Heart left ventricle (tissue), 16 donors: ENCODE measurements at regions not wholly inside any gene's neighbourhood (a gene's known extent, or its start where the extent isn't known, plus 50 kb on each side); places are given as distances from the start of the nearest gene placed in this dataset.

Experiments
- ATAC-seq, 4 donors: fragments of 200-7000 bp; cut with Tn5 transposase; one replicate each; pipeline ENCODE4 v1.9.1; 2020 to 2022; ENCODE audit warnings: moderate library complexity in 4 of 4, mild to moderate bottlenecking in 3 of 4, moderate number of reproducible peaks in 1 of 4
- DNase-seq, 5 donors: peaks; one replicate each; pipeline ENCODE4 v3.0.0-alpha.2; 2020
- H3K27ac ChIP-seq, 12 donors: fragments of 200-600 bp; sonication (generic) in 4 of 12; one replicate each; pipeline versions ENCODE4 v1.5.0 to v1.8.0; 2016 to 2022; ENCODE audit warnings: mild to moderate bottlenecking in 2 of 12
- H3K27me3 ChIP-seq, 9 donors: fragments of 200-600 bp; sonication (generic) in 2 of 9; one replicate each; pipeline versions ENCODE4 v1.5.1 to v1.8.0; 2016 to 2022; ENCODE audit warnings: mild to moderate bottlenecking in 3 of 9
- H3K36me3 ChIP-seq, 9 donors: fragments of 200-600 bp; sonication (generic) in 2 of 9; one replicate each; pipeline versions ENCODE4 v1.5.0 to v1.8.0; 2018 to 2022; ENCODE audit warnings: mild to moderate bottlenecking in 2 of 9
- H3K4me1 ChIP-seq, 12 donors: fragments of 200-600 bp; sonication (generic) in 4 of 12; one replicate each; pipeline versions ENCODE4 v1.5.0 to v1.8.0; 2016 to 2022; ENCODE audit warnings: mild to moderate bottlenecking in 3 of 12
- H3K4me3 ChIP-seq, 12 donors: fragments of 200-600 bp; sonication (generic) in 4 of 12; one replicate each; pipeline versions ENCODE4 v1.5.0 to v1.8.0; 2017 to 2022; ENCODE audit warnings: mild to moderate bottlenecking in 9 of 12, moderate library complexity in 4 of 12
- H3K9me3 ChIP-seq, 12 donors: fragments of 200-600 bp; sonication (generic) in 4 of 12; one replicate each; pipeline versions ENCODE4 v1.5.0 to v1.8.0; 2016 to 2022; ENCODE audit warnings: mild to moderate bottlenecking in 1 of 12
- CTCF ChIP-seq, 12 donors: fragments of 200-600 bp; sonication (generic) in 4 of 12; IDR thresholded peaks; one replicate each; pipeline versions ENCODE4 v1.5.0 to v1.8.0; 2018 to 2022; ENCODE audit warnings: antibody characterized with exemption in 12 of 12, mild to moderate bottlenecking in 5 of 12
- POLR2A ChIP-seq, 2 donors: fragments of 450-650 bp; IDR thresholded peaks; one replicate each; pipeline ENCODE4 v1.6.1; 2017; ENCODE audit warnings: antibody characterized with exemption in 2 of 2, mild to moderate bottlenecking in 2 of 2, moderate library complexity in 2 of 2
- WGBS, 4 donors: extraction: QIAGEN DNeasy Blood & Tissue Kit in 2 of 4; methylation state at CpG; one replicate each; pipeline versions ENCODE4 v1.1.5 to v1.1.7; 2013 to 2018; 5-methylcytosine and 5-hydroxymethylcytosine counted together
- intact Hi-C, 10 donors: fragments of 100-400 bp; cut with DNase I; formaldehyde crosslinking; loops; one replicate each; pipeline versions ENCODE4 v1.11.1 to v1.14.2; 2022
- donor health status: ischemic (EF 13 %, LVEDD 7.1; RV severe dilation, severe dysfunction).
- donor health status: healthy with polysubstance abuse.
- donor health status: DM: no; HTN: yes; CAD: no.
- donor health status: DM: no; HTN: no; CAD: no.
- donor health status: ischemic (EF 25% LVEDD 6.9; RV normal size, moderate dysfunction).
- donor health status: ischemic (EF 25% LVEDD 5.7; RV mildly dilated, moderate dysfunction).
- donor health status: healthy.
- donor health status: DM: yes; HTN: yes; CAD: no.
- donor health status: ischemic (EF 35%, LVEDD 5.7; RV mildly dilated, moderate dysfunction).
- donor health status: nonischemic (EF 11% LVEDD 7.7; RV severe dilation, severe dysfunction).
- donor health status: DM: yes; HTN: yes; CAD: no.
- donor health status: PGD.
- donor health status: ischemic (EF 29% LVEDD 5.4; RV normal size, mild dysfunction).
- donor health status: nonischemic (EF 23%, LVEDD 6.1; RV moderate dilation, normal function).

DNA sequence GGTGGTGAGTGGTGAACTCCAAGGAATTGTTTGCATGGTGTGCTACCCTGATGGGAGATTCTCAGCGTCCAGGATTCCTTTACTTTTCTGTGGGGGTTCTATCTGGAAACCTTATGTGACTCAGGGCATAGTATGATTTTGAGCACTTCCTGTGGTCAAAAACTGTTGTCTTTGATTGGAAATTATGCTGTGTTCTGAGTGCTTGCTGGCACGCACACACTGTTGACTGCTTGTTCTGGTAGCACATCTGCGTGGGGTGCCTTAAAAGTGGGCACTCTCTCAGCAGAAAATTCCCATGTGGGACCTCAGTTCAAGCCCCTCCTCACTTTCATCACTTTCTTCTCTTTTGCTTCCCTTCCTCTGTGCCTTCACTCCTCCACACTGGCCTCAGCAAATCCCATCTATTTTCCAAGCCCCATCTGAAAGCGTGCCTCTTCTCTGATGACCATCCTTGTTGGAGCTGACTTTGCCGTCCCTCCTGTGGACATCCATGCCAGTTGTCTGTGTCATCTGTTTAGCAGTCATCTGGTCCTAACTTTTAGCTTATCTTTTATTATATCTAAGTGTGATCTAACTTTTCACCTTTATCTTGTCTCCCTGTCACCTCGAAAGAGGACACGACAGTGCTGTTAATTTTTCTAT lies 56.4 kb upstream of the NPAS1 start:
- peak in 1 of 4 donors; percentile 10 for ATAC-seq

DNA sequence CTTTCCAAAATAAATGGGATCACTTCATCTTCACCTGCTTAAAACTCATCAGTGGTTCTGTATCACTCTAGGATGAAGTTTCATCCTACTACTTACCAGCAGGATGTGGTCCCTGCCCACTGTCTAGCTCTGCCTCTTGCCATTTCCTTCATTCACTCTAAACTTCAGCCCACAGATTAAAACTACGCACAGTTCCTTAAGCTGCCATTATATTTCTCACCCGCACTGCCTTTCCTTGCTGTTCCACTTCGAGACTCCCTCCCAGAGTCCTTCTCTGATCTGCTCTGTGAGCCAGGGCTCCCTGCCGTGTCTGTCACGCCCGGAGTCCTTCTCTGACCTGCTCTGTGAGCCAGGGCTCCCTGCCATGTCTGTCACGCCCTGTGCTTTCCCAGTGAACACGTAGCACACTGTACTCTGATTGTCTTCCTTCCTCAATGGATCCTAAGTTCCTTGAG lies 52.0 kb upstream of the NPAS1 start:
- H3K4me1 ChIP-seq = peaks cover 0 to 67% (median 45%) of the 10 kb centered on the region in 12 donors
- WGBS, 4 donors = 15 to 33% (median 22%) methylated on average over 8 of the region's 8 CpGs
- H3K4me3 ChIP-seq = peak overlapping the region in 1 of 12 donors; percentile 0
- ATAC-seq (peak; percentile 85 to 93 (median 89)), DNase-seq (peak; percentile 71 to 90 (median 77))
- no peaks in the 10 kb centered on the region for H3K9me3 ChIP-seq
- H3K36me3 ChIP-seq = peaks cover 0 to 7% (median 0%) of the 10 kb centered on the region in 9 donors
- H3K27ac ChIP-seq = peak overlapping the region; percentile 34 to 90 (median 74)
- intact Hi-C loops = loop anchor here in 1 of 10 donors (1.0 kb wide), 1 partner anchor 24 kb away; no protein-coding TSS in a partner anchor
- H3K27me3 ChIP-seq = no peaks in the 10 kb centered on the region
- no peak for TF ChIP-seq CTCF (IDR thresholded peaks at IDR 0.05)
- no peak for TF ChIP-seq POLR2A (IDR thresholded peaks at IDR 0.05)

More for the DNA sequence above, 56.4 kb upstream of the NPAS1 start:
- H3K27me3 ChIP-seq = no peaks in the 10 kb centered on the region
- DNase-seq = no peak
- intact Hi-C loops = no loop called here
- peak overlapping the region in 5 of 12 donors; percentile 1 to 42 (median 20) for H3K27ac ChIP-seq
- H3K9me3 ChIP-seq = no peaks in the 10 kb centered on the region
- TF ChIP-seq CTCF (IDR thresholded peaks at IDR 0.05) (no peak), POLR2A (IDR thresholded peaks at IDR 0.05) (no peak)
- H3K4me3 ChIP-seq = no peak overlapping the region
- H3K36me3 ChIP-seq = peaks cover 0 to 4% (median 0%) of the 10 kb centered on the region in 9 donors
- H3K4me1 ChIP-seq = peaks cover 0 to 47% (median 31%) of the 10 kb centered on the region in 12 donors
- WGBS, 4 donors = 78 to 79% (median 78%) methylated on average over 7 of the region's 7 CpGs
